ENCODE measurements at regions not wholly inside any gene's neighbourhood (a gene's known extent, or its start where the extent isn't known, plus 50 kb on each side); places are given as distances from the start of the nearest gene placed in this dataset.

GRCh38 chr5:38780945-38781344, 64.9 kb upstream of the OSMR start:
- TF ChIP-seq CTCF (IDR thresholded peaks at IDR 0.05) = no peak
- no peak for TF ChIP-seq EZH2 (IDR thresholded peaks at IDR 0.05; ENCODE audit: borderline replicate concordance, insufficient read depth, low read depth, low read length, poor library complexity, severe bottlenecking)
